GM18498 (cell line): ENCODE measurements at regions not wholly inside any gene's neighbourhood (a gene's known extent, or its start where the extent isn't known, plus 50 kb on each side); places are given as distances from the start of the nearest gene placed in this dataset.

Experiments used
- ATAC-seq: cut with Tn5 transposase; IDR thresholded peaks from one replicate; pipeline ENCODE4 v1.9.1; 2021; ENCODE audit warnings: mild to moderate bottlenecking, moderate library complexity; ENCODE audit not compliant: unreplicated experiment

- no peak for ATAC-seq
Measured at GRCh38 chr1:29481031-29481430, 244.7 kb downstream of the PTPRU start.

- no peak for ATAC-seq
Measured at GRCh38 chr1:29478879-29479278, 242.6 kb downstream of the PTPRU start.

- ATAC-seq = no peak
Measured at GRCh38 chr1:29478151-29478791, 241.9 kb downstream of the PTPRU start.

GRCh38 chr1:29475326-29475725, 239.0 kb downstream of the PTPRU start:
- no peak for ATAC-seq

GRCh38 chr1:29474274-29475244, 238.2 kb downstream of the PTPRU start:
- ATAC-seq = no peak

- ATAC-seq = no peak
Measured at GRCh38 chr1:29473161-29473855, 237.0 kb downstream of the PTPRU start.

GRCh38 chr1:29471487-29472313, 235.4 kb downstream of the PTPRU start:
- ATAC-seq = no peak

GRCh38 chr1:29470788-29471119, 234.4 kb downstream of the PTPRU start:
- no peak for ATAC-seq

- ATAC-seq = no peak
Measured at GRCh38 chr1:29470087-29470787, 233.9 kb downstream of the PTPRU start.

- ATAC-seq = no peak
Measured at GRCh38 chr1:29469457-29469856, 233.1 kb downstream of the PTPRU start.

- ATAC-seq = no peak
Measured at GRCh38 chr1:29467989-29468900, 231.9 kb downstream of the PTPRU start.

- no peak for ATAC-seq
Measured at GRCh38 chr1:29466258-29466657, 229.9 kb downstream of the PTPRU start.

GRCh38 chr1:29465755-29466154, 229.4 kb downstream of the PTPRU start:
- ATAC-seq = no peak

GRCh38 chr1:29462096-29462495, 225.8 kb downstream of the PTPRU start:
- ATAC-seq = no peak

- no peak for ATAC-seq
Measured at GRCh38 chr1:29461115-29461739, 224.9 kb downstream of the PTPRU start.

- ATAC-seq = no peak
Measured at GRCh38 chr1:29460694-29461093, 224.4 kb downstream of the PTPRU start.

GRCh38 chr1:29460041-29460610, 223.8 kb downstream of the PTPRU start:
- no peak for ATAC-seq

GRCh38 chr1:29459620-29459945, 223.3 kb downstream of the PTPRU start:
- no peak for ATAC-seq
